Fibroblast of upper back skin (primary cell): ENCODE measurements at regions not wholly inside any gene's neighbourhood (a gene's known extent, or its start where the extent isn't known, plus 50 kb on each side); places are given as distances from the start of the nearest gene placed in this dataset.
A peak's percentile ranks its signal among the peaks of the same experiment; 100 is the strongest.

Experiments used
- DNase-seq: peaks from one replicate; pipeline ENCODE4 v3.0.0-alpha.2; 2013

- peak; percentile 29 for DNase-seq
Observed at GRCh38 chr17:5789528-5789927, 205.2 kb upstream of the NLRP1 start.

GRCh38 chr17:5793157-5793556, 208.8 kb upstream of the NLRP1 start:
- no peak for DNase-seq

GRCh38 chr17:5793899-5794298, 209.6 kb upstream of the NLRP1 start:
- no peak for DNase-seq

- DNase-seq = no peak
Observed at GRCh38 chr17:5794385-5794784, 210.1 kb upstream of the NLRP1 start.

- no peak for DNase-seq
Observed at GRCh38 chr17:5794881-5795506, 210.7 kb upstream of the NLRP1 start.

GRCh38 chr17:5797447-5798050, 213.2 kb upstream of the NLRP1 start:
- no peak for DNase-seq

- DNase-seq = peak; percentile 52
Observed at GRCh38 chr17:5798094-5798493, 213.8 kb upstream of the NLRP1 start.

GRCh38 chr17:5800131-5800530, 215.8 kb upstream of the NLRP1 start:
- DNase-seq = no peak

- DNase-seq = peak; percentile 30
Observed at GRCh38 chr17:5800646-5801045, 216.3 kb upstream of the NLRP1 start.

- no peak for DNase-seq
Observed at GRCh38 chr17:5804251-5804650, 219.9 kb upstream of the NLRP1 start.

- no peak for DNase-seq
Observed at GRCh38 chr17:5809056-5809455, 224.7 kb upstream of the NLRP1 start.

GRCh38 chr17:5809580-5810188, 225.4 kb upstream of the NLRP1 start:
- DNase-seq = no peak

- DNase-seq = no peak
Observed at GRCh38 chr17:5812590-5812989, 228.3 kb upstream of the NLRP1 start.

- DNase-seq = no peak
Observed at GRCh38 chr17:5813357-5813756, 229.0 kb upstream of the NLRP1 start.

GRCh38 chr17:5815396-5815795, 231.1 kb upstream of the NLRP1 start:
- DNase-seq = no peak

- DNase-seq = peak; percentile 30
Observed at GRCh38 chr17:5816491-5817070, 232.3 kb upstream of the NLRP1 start.

- DNase-seq = no peak
Observed at GRCh38 chr17:5817475-5818395, 233.4 kb upstream of the NLRP1 start.

GRCh38 chr17:5819396-5819795, 235.1 kb upstream of the NLRP1 start:
- DNase-seq = peak; percentile 14

- DNase-seq = no peak
Observed at GRCh38 chr17:5819921-5820685, 235.8 kb upstream of the NLRP1 start.

GRCh38 chr17:5820721-5821456, 236.6 kb upstream of the NLRP1 start:
- peak; percentile 69 for DNase-seq

GRCh38 chr17:5821803-5822202, 237.5 kb upstream of the NLRP1 start:
- DNase-seq = peak; percentile 65
